Stomach (tissue), 8 donors: ENCODE measurements at regions not wholly inside any gene's neighbourhood (a gene's known extent, or its start where the extent isn't known, plus 50 kb on each side); places are given as distances from the start of the nearest gene placed in this dataset.

Experiments used
- DNase-seq, 2 donors: peaks; one replicate each; pipeline versions ENCODE4 v3.0.0 to v3.0.0-alpha.2; 2013 to 2019
- H3K27ac ChIP-seq, 5 donors: fragments of 200-600 bp in 4 of 5; sonication (generic) in 4 of 5; one replicate each; pipeline ENCODE4 v1.5.1; 2013 to 2019; ENCODE audit warnings: mild to moderate bottlenecking in 1 of 5, moderate library complexity in 1 of 5
- H3K27me3 ChIP-seq, 3 donors: fragments of 200-600 bp; sonication (generic); one replicate each; pipeline ENCODE4 v1.5.1; 2017 to 2019; ENCODE audit warnings: mixed run types in 1 of 3
- H3K36me3 ChIP-seq, 4 donors: fragments of 200-600 bp; sonication (generic); 1 replicate in 3 of 4; 2 replicates in 1 of 4; pipeline ENCODE4 v1.5.1; 2016 to 2019
- H3K4me1 ChIP-seq, 4 donors: fragments of 200-600 bp; sonication (generic); one replicate each; pipeline ENCODE4 v1.5.1; 2016 to 2019
- H3K4me3 ChIP-seq, 4 donors: fragments of 200-600 bp; sonication (generic) in 3 of 4; one replicate each; pipeline ENCODE4 v1.5.1; 2016 to 2019; ENCODE audit warnings: mild to moderate bottlenecking in 1 of 4
- H3K9me3 ChIP-seq, 4 donors: fragments of 200-600 bp; sonication (generic); one replicate each; pipeline ENCODE4 v1.5.1; 2016 to 2019
- CTCF ChIP-seq, 7 experiments: fragments of 450-650 bp in 4 of 7; fragments of 200-600 bp in 3 of 7; sonication (generic) in 3 of 7; IDR thresholded peaks; one replicate each; pipeline ENCODE4 v1.5.1; 2016 to 2019; ENCODE audit warnings: antibody characterized with exemption in 7 of 7, control low read depth in 2 of 7, mild to moderate bottlenecking in 1 of 7
- EP300 ChIP-seq: sonication (generic); formaldehyde crosslinking; IDR thresholded peaks from one replicate; pipeline ENCODE4 v1.6.1; 2017; ENCODE audit warnings: antibody characterized with exemption
- POLR2A ChIP-seq, 4 donors: fragments of 450-650 bp; IDR thresholded peaks; one replicate each; pipeline ENCODE4 v1.6.1; 2016; ENCODE audit warnings: antibody characterized with exemption in 4 of 4, control low read depth in 2 of 4, mild to moderate bottlenecking in 1 of 4, moderate library complexity in 1 of 4
- POLR2AphosphoS5 ChIP-seq, 3 donors: sonication (generic); formaldehyde crosslinking; IDR thresholded peaks; one replicate each; pipeline ENCODE4 v1.6.1; 2016; ENCODE audit warnings: antibody characterized with exemption in 3 of 3
- WGBS, 5 donors: extraction: QIAGEN DNeasy Blood & Tissue Kit in 3 of 5; methylation state at CpG; one replicate each; pipeline versions ENCODE4 v1.1.5 to v1.1.7; 2013 to 2018; 5-methylcytosine and 5-hydroxymethylcytosine counted together
- intact Hi-C: fragments of 100-400 bp; cut with DNase I; formaldehyde crosslinking; loops from one replicate; pipeline ENCODE4 v1.15.1; 2023; ENCODE audit warnings: low total_unique reads
- donor health status: healthy with polysubstance abuse.
- donor health status: Bipolar disorder and iron deficiency.
- donor health status: healthy.

- H3K36me3 ChIP-seq, result no peaks in the 10 kb centered on the region
- no peak overlapping the region for H3K4me3 ChIP-seq
- H3K4me1 ChIP-seq, result peaks cover 0 to 10% (median 3%) of the 10 kb centered on the region in 4 donors
- TF ChIP-seq CTCF (IDR thresholded peaks at IDR 0.05) (no peak), POLR2AphosphoS5 (IDR thresholded peaks at IDR 0.05) (no peak), POLR2A (IDR thresholded peaks at IDR 0.05) (no peak), EP300 (no peak)
- no peak for DNase-seq
- 65 to 93% (median 85%) methylated on average over 3 of the region's 3 CpGs for WGBS, 5 donors
- H3K27me3 ChIP-seq, result no peaks in the 10 kb centered on the region
- no peak overlapping the region for H3K27ac ChIP-seq
- no peaks in the 10 kb centered on the region for H3K9me3 ChIP-seq
- intact Hi-C loops, result no loop called here
Observed at GRCh38 chr5:163383754-163384153, 53.6 kb upstream of the CCNG1 start.

DNA sequence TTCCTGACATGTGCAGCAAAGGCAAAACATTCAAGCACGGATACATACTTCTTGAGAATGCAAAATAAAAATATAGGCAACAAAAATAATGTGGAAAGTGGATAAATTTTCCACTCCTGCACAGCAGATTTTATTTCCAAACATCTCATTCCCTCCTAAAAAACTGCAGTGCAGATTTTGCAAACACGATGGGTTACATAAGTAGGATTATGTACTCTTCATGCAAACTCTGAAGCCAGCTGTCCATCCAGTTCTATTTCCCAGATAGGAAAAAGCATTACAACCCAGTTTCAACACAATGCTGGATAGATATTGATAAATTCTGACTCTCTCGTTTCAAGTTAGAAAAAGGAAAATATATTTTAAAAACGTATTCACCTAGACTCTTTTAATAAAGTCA is 52.7 kb upstream of the CCNG1 start:
- Histone ChIP-seq H3K27ac (no peak overlapping the region), H3K27me3 (no peaks in the 10 kb centered on the region), H3K36me3 (no peaks in the 10 kb centered on the region), H3K4me1 (peaks cover 0 to 10% (median 0%) of the 10 kb centered on the region in 4 donors), H3K4me3 (no peak overlapping the region), H3K9me3 (no peaks in the 10 kb centered on the region)
- WGBS, 5 donors, result 55 to 81% (median 61%) methylated on average over 4 of the region's 4 CpGs
- no peak for DNase-seq
- intact Hi-C loops, result no loop called here
- TF ChIP-seq POLR2AphosphoS5 (IDR thresholded peaks at IDR 0.05), result no peak
- TF ChIP-seq POLR2A (IDR thresholded peaks at IDR 0.05), result no peak
- no peak for TF ChIP-seq CTCF (IDR thresholded peaks at IDR 0.05)
- TF ChIP-seq EP300, result no peak

DNA sequence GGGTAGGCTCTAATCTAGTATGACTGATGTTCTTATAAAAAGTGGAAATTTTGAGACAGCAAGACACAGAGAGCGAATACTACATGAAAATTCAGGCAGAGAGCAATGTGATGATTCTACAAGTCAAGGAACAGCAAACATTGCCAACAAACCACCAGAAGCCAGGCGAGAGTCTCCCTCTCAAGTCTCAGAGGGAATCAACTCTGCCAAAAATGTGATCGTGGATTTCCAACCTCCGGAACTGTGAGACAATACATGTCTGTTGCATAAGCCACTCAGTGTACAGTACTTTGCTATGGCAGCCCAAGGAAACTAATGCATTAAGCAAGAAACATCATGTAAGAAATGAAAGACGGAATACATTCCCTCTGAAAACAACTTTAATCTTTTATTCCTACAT is 52.1 kb upstream of the CCNG1 start:
- Histone ChIP-seq H3K9me3 (peaks cover 0 to 1% (median 0%) of the 10 kb centered on the region in 4 donors), H3K4me1 (peaks cover 0 to 10% (median 0%) of the 10 kb centered on the region in 4 donors), H3K4me3 (no peak overlapping the region), H3K27me3 (no peaks in the 10 kb centered on the region), H3K36me3 (no peaks in the 10 kb centered on the region), H3K27ac (no peak overlapping the region)
- 74 to 81% (median 75%) methylated on average over 5 of the region's 5 CpGs for WGBS, 5 donors
- intact Hi-C loops, result no loop called here
- DNase-seq, result no peak
- TF ChIP-seq POLR2A (IDR thresholded peaks at IDR 0.05), result no peak
- no peak for TF ChIP-seq POLR2AphosphoS5 (IDR thresholded peaks at IDR 0.05)
- no peak for TF ChIP-seq CTCF (IDR thresholded peaks at IDR 0.05)
- TF ChIP-seq EP300, result no peak

DNA sequence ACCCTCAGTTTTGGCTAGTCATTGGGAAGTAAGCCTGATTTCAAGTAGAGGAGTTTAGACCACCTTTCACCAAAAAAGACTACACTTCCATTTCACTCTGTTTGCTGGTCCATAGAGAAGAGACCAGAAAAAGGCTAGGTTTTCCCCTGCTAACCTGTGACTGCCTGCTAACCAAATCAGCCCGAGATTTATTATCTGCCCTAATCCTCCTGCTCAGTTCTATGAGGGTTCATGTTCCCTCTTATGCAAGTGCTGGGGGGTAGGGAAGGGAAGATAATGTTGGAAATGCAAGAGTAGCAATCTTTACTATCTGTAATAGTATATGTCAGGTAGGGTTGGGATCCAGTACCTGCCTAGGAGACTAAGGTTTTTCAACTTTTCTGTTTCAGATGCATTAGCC is 51.6 kb upstream of the CCNG1 start:
- Histone ChIP-seq H3K36me3 (no peaks in the 10 kb centered on the region), H3K27me3 (no peaks in the 10 kb centered on the region), H3K9me3 (peaks cover 0 to 7% (median 0%) of the 10 kb centered on the region in 4 donors), H3K4me3 (no peak overlapping the region), H3K4me1 (peaks cover 0 to 10% (median 0%) of the 10 kb centered on the region in 4 donors), H3K27ac (no peak overlapping the region)
- intact Hi-C loops, result no loop called here
- no peak for DNase-seq
- 55 to 67% (median 60%) methylated on average over 1 of the region's 1 CpG for WGBS, 5 donors
- TF ChIP-seq POLR2A (IDR thresholded peaks at IDR 0.05), result no peak

DNA sequence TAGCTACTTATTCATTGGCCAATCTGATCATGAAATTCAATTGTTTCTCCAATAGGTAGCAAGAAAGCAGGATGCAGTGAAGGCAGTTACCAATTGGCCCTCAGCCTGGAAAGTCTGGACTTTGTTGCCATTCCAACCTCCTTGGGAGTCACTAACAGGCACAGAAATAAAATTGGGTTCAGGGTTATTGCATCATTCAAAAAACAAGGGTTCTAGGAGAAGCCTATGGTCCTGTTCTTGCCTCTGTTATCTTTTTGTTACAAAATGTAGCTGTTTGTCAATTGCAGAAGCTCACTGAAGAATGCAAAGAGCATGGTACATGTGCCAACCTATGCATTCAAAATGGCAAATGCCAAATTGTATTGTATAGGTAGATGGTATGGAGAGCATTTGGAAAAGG is 51.0 kb upstream of the CCNG1 start:
- no peaks in the 10 kb centered on the region for H3K27me3 ChIP-seq
- DNase-seq, result no peak
- H3K9me3 ChIP-seq, result peaks cover 0 to 11% (median 0%) of the 10 kb centered on the region in 4 donors
- no peak overlapping the region for H3K27ac ChIP-seq
- no peak overlapping the region for H3K4me3 ChIP-seq
- H3K4me1 ChIP-seq, result peaks cover 0 to 10% (median 0%) of the 10 kb centered on the region in 4 donors
- no peaks in the 10 kb centered on the region for H3K36me3 ChIP-seq
- TF ChIP-seq EP300, result no peak
- TF ChIP-seq CTCF (IDR thresholded peaks at IDR 0.05), result no peak
- no peak for TF ChIP-seq POLR2AphosphoS5 (IDR thresholded peaks at IDR 0.05)
- TF ChIP-seq POLR2A (IDR thresholded peaks at IDR 0.05), result no peak
- intact Hi-C loops, result no loop called here
